Right lobe of liver (tissue), 6 donors: ENCODE measurements at regions not wholly inside any gene's neighbourhood (a gene's known extent, or its start where the extent isn't known, plus 50 kb on each side); places are given as distances from the start of the nearest gene placed in this dataset.

Source experiments
- ATAC-seq, 4 donors: fragments of 200-7000 bp; cut with Tn5 transposase; one replicate each; pipeline ENCODE4 v1.9.1; 2020; ENCODE audit warnings: mild to moderate bottlenecking in 4 of 4, moderate library complexity in 4 of 4
- DNase-seq, 3 donors: peaks; one replicate each; pipeline ENCODE4 v3.0.0-alpha.2; 2020
- H3K27ac ChIP-seq, 3 donors: fragments of 200-600 bp; one replicate each; pipeline ENCODE4 v1.8.0; 2022
- H3K27me3 ChIP-seq, 2 donors: fragments of 200-600 bp; one replicate each; pipeline ENCODE4 v1.8.0; 2022
- H3K36me3 ChIP-seq, 4 donors: fragments of 200-600 bp; sonication (generic) in 1 of 4; one replicate each; pipeline versions ENCODE4 v1.5.1 to v1.8.0; 2017 to 2022; ENCODE audit warnings: control low read depth in 1 of 4
- H3K4me1 ChIP-seq, 4 donors: fragments of 200-600 bp; sonication (generic) in 1 of 4; one replicate each; pipeline versions ENCODE4 v1.5.1 to v1.8.0; 2017 to 2022; ENCODE audit warnings: control low read depth in 1 of 4
- H3K4me3 ChIP-seq, 3 donors: fragments of 200-600 bp; one replicate each; pipeline ENCODE4 v1.8.0; 2022
- H3K9me3 ChIP-seq, 4 donors: fragments of 200-600 bp; sonication (generic) in 1 of 4; one replicate each; pipeline versions ENCODE4 v1.5.1 to v1.8.0; 2017 to 2022; ENCODE audit warnings: control low read depth in 1 of 4
- POLR2A ChIP-seq: fragments of 450-650 bp; IDR thresholded peaks from one replicate; pipeline ENCODE4 v1.6.1; 2017; ENCODE audit warnings: antibody characterized with exemption, mild to moderate bottlenecking
- WGBS: methylation state at CpG from one replicate; pipeline ENCODE4 v1.1.6; 2018; ENCODE audit warnings: low coverage, low lambda C conversion rate; ENCODE audit not compliant: insufficient coverage; ENCODE audit errors: missing lambda C conversion rate; 5-methylcytosine and 5-hydroxymethylcytosine counted together
- intact Hi-C, 2 donors: fragments of 100-400 bp; cut with DNase I; formaldehyde crosslinking; loops; one replicate each; pipeline versions ENCODE4 v1.11.2 to v1.14.1; 2022
- TF ChIP-seq, protein P1 (sequence below), 4 donors: fragments of 200-600 bp in 3 of 4; fragments of 450-650 bp in 1 of 4; IDR thresholded peaks; one replicate each; pipeline versions ENCODE4 v1.5.1 to v1.8.0; 2016 to 2022; ENCODE audit warnings: antibody characterized with exemption in 4 of 4, mild to moderate bottlenecking in 2 of 4
- donor health status: DM: no; HTN: yes; CAD: no.
- donor health status: DM: no; HTN: no; CAD: no.
- donor health status: DM: no; HTN: no; CAD: no.
- donor health status: DM: no; HTN: yes; CAD: no.
- donor health status: DM: no; HTN: yes; CAD: no.

DNA sequence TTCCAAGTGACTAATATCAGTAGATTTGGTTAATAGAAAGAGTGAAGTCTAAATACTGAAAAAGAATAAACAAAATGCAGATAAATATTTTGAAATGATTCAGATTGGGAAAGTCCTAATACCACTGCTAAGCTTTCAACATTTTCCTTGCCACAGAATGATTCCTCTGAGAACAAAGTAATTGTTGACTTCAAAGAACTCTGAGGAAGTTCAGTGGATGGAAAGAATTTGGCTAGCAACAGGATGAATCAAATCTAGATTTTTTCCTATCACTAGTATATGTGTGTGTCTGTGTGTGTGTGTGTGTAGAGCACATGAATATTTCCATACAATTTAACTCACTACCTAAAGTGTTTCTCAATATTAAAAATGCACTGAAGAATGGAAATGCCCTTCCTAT lies 107.9 kb upstream of the PREP start:
- no peaks in the 10 kb centered on the region for H3K36me3 ChIP-seq
- H3K27ac ChIP-seq, result no peak overlapping the region
- intact Hi-C loops, result no loop called here
- no peak overlapping the region for H3K4me3 ChIP-seq
- H3K4me1 ChIP-seq, result no peaks in the 10 kb centered on the region
- no peak for DNase-seq
- no peak for TF ChIP-seq POLR2A
- no peaks in the 10 kb centered on the region for H3K27me3 ChIP-seq
- no peaks in the 10 kb centered on the region for H3K9me3 ChIP-seq
- ATAC-seq, result no peak

DNA sequence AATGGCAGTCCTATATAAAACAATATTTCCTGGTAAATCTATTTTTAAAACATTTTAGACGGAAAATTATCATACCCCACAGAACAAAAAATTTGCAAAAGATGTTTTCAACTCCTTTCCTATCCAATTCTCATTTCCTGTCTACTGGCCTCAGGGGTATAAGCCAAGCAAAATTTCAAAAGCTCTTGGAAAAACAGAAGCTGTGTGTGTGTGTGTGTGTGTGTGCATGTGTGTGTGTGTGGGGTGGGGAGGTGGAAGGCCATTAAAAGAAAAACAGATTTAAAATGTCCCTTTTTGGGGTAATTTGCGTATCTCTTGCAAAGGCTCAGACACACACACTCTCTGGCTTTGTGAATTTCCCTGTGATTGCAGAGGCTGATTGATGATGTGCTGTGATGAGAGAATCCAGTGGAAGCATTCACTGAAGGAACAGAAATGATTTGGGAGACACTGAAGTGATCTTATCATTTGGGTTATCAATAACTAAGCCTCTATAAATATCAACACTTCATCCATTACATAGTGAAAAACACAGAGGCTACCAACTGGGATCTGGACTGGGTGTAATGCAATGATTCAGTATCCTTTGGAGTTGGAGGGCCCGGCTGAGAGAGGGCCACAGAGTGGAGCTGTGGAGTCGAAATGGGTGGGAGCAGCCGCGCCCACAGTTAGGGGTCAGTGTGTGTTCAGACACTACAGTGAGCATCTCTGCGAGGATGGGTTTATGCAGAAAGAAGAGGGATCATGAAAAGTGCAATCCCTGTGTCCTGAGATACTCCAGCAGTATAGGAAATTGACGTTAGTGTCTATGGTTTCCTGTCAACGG lies 106.8 kb upstream of the PREP start:
- DNase-seq (no peak), ATAC-seq (no peak)
- Histone ChIP-seq H3K9me3 (no peaks in the 10 kb centered on the region), H3K27me3 (no peaks in the 10 kb centered on the region), H3K4me3 (no peak overlapping the region), H3K27ac (no peak overlapping the region), H3K4me1 (no peaks in the 10 kb centered on the region), H3K36me3 (no peaks in the 10 kb centered on the region)
- intact Hi-C loops, result no loop called here
- TF ChIP-seq POLR2A, result no peak
- TF ChIP-seq, protein P1, sequence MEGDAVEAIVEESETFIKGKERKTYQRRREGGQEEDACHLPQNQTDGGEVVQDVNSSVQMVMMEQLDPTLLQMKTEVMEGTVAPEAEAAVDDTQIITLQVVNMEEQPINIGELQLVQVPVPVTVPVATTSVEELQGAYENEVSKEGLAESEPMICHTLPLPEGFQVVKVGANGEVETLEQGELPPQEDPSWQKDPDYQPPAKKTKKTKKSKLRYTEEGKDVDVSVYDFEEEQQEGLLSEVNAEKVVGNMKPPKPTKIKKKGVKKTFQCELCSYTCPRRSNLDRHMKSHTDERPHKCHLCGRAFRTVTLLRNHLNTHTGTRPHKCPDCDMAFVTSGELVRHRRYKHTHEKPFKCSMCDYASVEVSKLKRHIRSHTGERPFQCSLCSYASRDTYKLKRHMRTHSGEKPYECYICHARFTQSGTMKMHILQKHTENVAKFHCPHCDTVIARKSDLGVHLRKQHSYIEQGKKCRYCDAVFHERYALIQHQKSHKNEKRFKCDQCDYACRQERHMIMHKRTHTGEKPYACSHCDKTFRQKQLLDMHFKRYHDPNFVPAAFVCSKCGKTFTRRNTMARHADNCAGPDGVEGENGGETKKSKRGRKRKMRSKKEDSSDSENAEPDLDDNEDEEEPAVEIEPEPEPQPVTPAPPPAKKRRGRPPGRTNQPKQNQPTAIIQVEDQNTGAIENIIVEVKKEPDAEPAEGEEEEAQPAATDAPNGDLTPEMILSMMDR (IDR thresholded peaks at IDR 0.05), result no peak
- WGBS, result 21% methylated on average over 9 of the region's 9 CpGs

DNA sequence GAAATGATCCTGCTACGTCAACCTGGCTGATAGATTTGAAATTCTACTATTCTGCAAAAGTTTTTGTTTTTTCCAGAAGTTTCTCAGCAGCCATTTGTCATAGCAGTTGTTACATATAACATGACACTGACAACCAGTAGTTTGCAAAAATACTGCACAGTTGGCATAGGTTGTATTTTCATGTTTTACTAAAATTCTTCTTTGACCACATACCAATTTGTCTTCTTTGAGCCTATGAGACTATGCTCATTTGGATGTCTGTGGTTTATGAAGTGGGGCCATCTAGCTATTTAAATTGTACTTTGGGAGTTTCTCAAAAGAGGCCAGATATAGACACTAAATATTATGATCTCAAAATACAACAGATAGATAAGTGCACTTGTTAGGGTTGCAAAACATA lies 104.9 kb upstream of the PREP start:
- Histone ChIP-seq H3K27me3 (no peaks in the 10 kb centered on the region), H3K4me3 (no peak overlapping the region), H3K4me1 (no peaks in the 10 kb centered on the region), H3K27ac (no peak overlapping the region), H3K9me3 (no peaks in the 10 kb centered on the region), H3K36me3 (no peaks in the 10 kb centered on the region)
- intact Hi-C loops, result no loop called here
- ATAC-seq, result no peak
- DNase-seq, result no peak
- WGBS, result no CpG with 5 or more reads among the region's 1 CpG
- no peak for TF ChIP-seq POLR2A
- TF ChIP-seq, protein P1 (IDR thresholded peaks at IDR 0.05), result no peak

DNA sequence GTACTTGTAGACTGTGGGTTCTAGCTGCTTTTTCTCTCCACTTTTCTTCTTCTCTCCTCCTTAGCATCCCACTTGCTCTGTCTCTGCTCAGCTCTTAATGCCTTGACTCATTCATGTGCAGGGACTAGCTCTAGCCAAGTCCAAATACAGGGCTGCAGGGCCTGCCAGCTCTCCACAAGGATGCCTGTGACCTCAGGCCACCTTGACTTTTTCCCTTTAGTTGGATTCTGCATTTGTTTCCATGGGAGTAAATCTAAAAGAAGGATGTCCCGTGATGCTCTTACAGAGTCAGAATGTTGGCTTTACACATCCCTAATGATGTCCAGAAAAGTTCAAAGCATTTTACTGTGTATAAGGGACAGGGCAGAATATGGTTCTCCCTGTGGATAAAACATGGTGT lies 101.8 kb upstream of the PREP start:
- WGBS, result 69% methylated on average over 1 of the region's 1 CpG
- H3K27me3 ChIP-seq, result no peaks in the 10 kb centered on the region
- ATAC-seq, result no peak

DNA sequence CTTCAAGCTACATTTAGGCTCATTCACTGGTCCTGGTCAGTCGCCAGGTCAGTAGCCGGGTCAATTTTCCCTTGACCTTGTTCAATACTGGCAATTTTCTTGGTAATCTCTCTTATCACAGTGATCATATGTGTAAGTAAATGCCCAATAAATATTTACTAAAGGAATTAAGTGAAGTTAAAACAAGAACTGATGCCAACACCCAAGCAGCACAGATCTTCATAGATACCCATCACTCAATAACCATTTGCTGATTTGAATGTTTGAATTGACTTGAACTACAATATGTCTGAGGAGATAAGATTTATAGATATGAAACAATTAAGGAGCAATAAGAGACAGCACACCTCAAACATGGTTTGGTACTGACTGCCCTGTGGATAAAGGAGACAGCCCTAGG lies 100.8 kb upstream of the PREP start:
- no peak for TF ChIP-seq POLR2A
- TF ChIP-seq, protein P1 (IDR thresholded peaks at IDR 0.05), result no peak
- no peak overlapping the region for H3K27ac ChIP-seq
- WGBS, result 69% methylated on average over 2 of the region's 2 CpGs
- no peaks in the 10 kb centered on the region for H3K9me3 ChIP-seq
- no peaks in the 10 kb centered on the region for H3K27me3 ChIP-seq
- no peaks in the 10 kb centered on the region for H3K4me1 ChIP-seq
- DNase-seq, result no peak
- H3K36me3 ChIP-seq, result no peaks in the 10 kb centered on the region
- no peak for ATAC-seq
- no peak overlapping the region for H3K4me3 ChIP-seq
- intact Hi-C loops, result no loop called here

More for the DNA sequence above, 101.8 kb upstream of the PREP start:
- Histone ChIP-seq H3K4me1 (no peaks in the 10 kb centered on the region), H3K27ac (no peak overlapping the region), H3K36me3 (no peaks in the 10 kb centered on the region), H3K4me3 (no peak overlapping the region), H3K9me3 (no peaks in the 10 kb centered on the region)
- TF ChIP-seq, protein P1 (IDR thresholded peaks at IDR 0.05), result no peak
- no peak for TF ChIP-seq POLR2A
- intact Hi-C loops, result no loop called here
- DNase-seq, result no peak
